GM12892 (cell line): ENCODE measurements at regions not wholly inside any gene's neighbourhood (a gene's known extent, or its start where the extent isn't known, plus 50 kb on each side); places are given as distances from the start of the nearest gene placed in this dataset.

Experiments
- POLR2A ChIP-seq: IDR thresholded peaks from 2 replicates; pipeline ENCODE4 v1.6.1; 2011; ENCODE audit warnings: low read depth, low read length, control low read depth
- POLR2AphosphoS5 ChIP-seq: IDR thresholded peaks from 2 replicates; pipeline ENCODE4 v1.6.1; 2011; ENCODE audit warnings: low read depth, low read length, control low read depth

DNA sequence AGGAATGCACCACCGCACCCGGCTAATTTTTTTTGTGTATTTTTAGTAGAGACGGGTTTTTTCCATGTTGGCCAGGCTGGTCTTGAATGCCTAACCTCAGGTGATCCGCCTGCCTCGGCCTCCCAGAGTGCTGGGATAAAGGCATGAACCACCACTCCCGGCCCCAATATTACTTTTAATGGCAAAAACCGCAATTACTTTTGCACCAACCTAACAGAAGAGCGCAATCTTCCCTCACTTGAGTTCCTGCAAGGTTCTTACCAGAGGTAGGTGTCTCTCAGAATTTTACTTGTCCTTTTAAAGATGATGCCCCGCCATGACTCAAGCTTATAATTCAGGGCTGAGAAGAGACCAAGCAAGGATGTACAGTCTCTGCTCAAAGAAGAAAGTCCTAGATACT, 1774.1 kb upstream of the PCDH20 start:
- no peak for TF ChIP-seq POLR2A
- TF ChIP-seq POLR2AphosphoS5 = no peak
